H9 (cell line): ENCODE measurements at regions not wholly inside any gene's neighbourhood (a gene's known extent, or its start where the extent isn't known, plus 50 kb on each side); places are given as distances from the start of the nearest gene placed in this dataset.

ENCODE experiments used
- DNase-seq: peaks from one replicate; pipeline ENCODE4 v3.0.0-alpha.2; 2017
- H2AFZ ChIP-seq: one replicate; pipeline ENCODE4 v1.6.1; 2013; ENCODE audit warnings: mild to moderate bottlenecking, low read length, control low read depth, moderate library complexity
- H2AK5ac ChIP-seq: 2 replicates; pipeline ENCODE4 v1.6.1; 2013; ENCODE audit warnings: low read length, control low read depth, mixed read lengths; ENCODE audit not compliant: insufficient read length
- H2BK120ac ChIP-seq: one replicate; pipeline ENCODE4 v1.6.1; 2013; ENCODE audit warnings: low read depth, mild to moderate bottlenecking, low read length, control low read depth, inconsistent platforms; ENCODE audit not compliant: poor library complexity, severe bottlenecking
- H2BK12ac ChIP-seq: 2 replicates; pipeline ENCODE4 v1.6.1; 2013; ENCODE audit warnings: low read length, control low read depth, mixed read lengths, low read depth; ENCODE audit not compliant: insufficient read length
- H2BK15ac ChIP-seq: 2 replicates; pipeline ENCODE4 v1.6.1; 2013; ENCODE audit warnings: low read depth, low read length, control low read depth
- H2BK20ac ChIP-seq: one replicate; pipeline ENCODE4 v1.6.1; 2013; ENCODE audit warnings: low read depth, mild to moderate bottlenecking, low read length, control low read depth, inconsistent platforms; ENCODE audit not compliant: poor library complexity, severe bottlenecking
- H2BK5ac ChIP-seq: 2 replicates; pipeline ENCODE4 v1.6.1; 2013; ENCODE audit warnings: low read length, control low read depth, mixed read lengths; ENCODE audit not compliant: insufficient read length
- H3K14ac ChIP-seq: 2 replicates; pipeline ENCODE4 v1.6.1; 2013; ENCODE audit warnings: low read length, control low read depth; ENCODE audit not compliant: insufficient read depth
- H3K18ac ChIP-seq: 2 replicates; pipeline ENCODE4 v1.6.1; 2013; ENCODE audit warnings: low read depth, mild to moderate bottlenecking, mixed read lengths, low read length, control low read depth; ENCODE audit not compliant: insufficient read length
- H3K23ac ChIP-seq: 2 replicates; pipeline ENCODE4 v1.6.1; 2013; ENCODE audit warnings: low read length, control low read depth, mixed read lengths, low read depth; ENCODE audit not compliant: insufficient read length
- H3K23me2 ChIP-seq: 2 replicates; pipeline ENCODE4 v1.6.1; 2013; ENCODE audit warnings: low read depth, mild to moderate bottlenecking, mixed read lengths, low read length, control low read depth; ENCODE audit not compliant: insufficient read length, poor library complexity, severe bottlenecking
- H3K27ac ChIP-seq: 2 replicates; pipeline ENCODE4 v1.5.1; 2013; ENCODE audit warnings: low read length, control low read depth, mixed read lengths, low read depth; ENCODE audit not compliant: insufficient read length
- H3K27me3 ChIP-seq: 2 replicates; pipeline ENCODE4 v1.6.1; 2013; ENCODE audit warnings: low read length, control low read depth, inconsistent platforms; ENCODE audit not compliant: insufficient read depth
- H3K4ac ChIP-seq: 2 replicates; pipeline ENCODE4 v1.6.1; 2013; ENCODE audit warnings: low read depth, mild to moderate bottlenecking, control low read depth, inconsistent platforms, low read length, moderate library complexity
- H3K4me1 ChIP-seq: 2 replicates; pipeline ENCODE4 v1.6.1; 2013; ENCODE audit warnings: low read length, control low read depth, inconsistent platforms; ENCODE audit not compliant: insufficient read depth
- H3K4me2 ChIP-seq: 2 replicates; pipeline ENCODE4 v1.6.1; 2013; ENCODE audit warnings: low read length, control low read depth, mixed read lengths; ENCODE audit not compliant: insufficient read length, insufficient read depth
- H3K56ac ChIP-seq: 2 replicates; pipeline ENCODE4 v1.6.1; 2013; ENCODE audit warnings: low read depth, mild to moderate bottlenecking, mixed read lengths, low read length, control low read depth; ENCODE audit not compliant: insufficient read length
- H3K79me1 ChIP-seq: 2 replicates; pipeline ENCODE4 v1.6.1; 2013; ENCODE audit warnings: low read depth, mild to moderate bottlenecking, moderate library complexity, low read length, control low read depth, inconsistent platforms; ENCODE audit not compliant: insufficient read depth, poor library complexity, severe bottlenecking
- H3K79me2 ChIP-seq: 2 replicates; pipeline ENCODE4 v1.6.1; 2013; ENCODE audit warnings: low read length, control low read depth, inconsistent platforms; ENCODE audit not compliant: insufficient read depth
- H3K9ac ChIP-seq: 2 replicates; pipeline ENCODE4 v1.6.1; 2013; ENCODE audit warnings: low read length, control low read depth, mixed read lengths; ENCODE audit not compliant: insufficient read length; ENCODE audit errors: extremely low read depth
- H3K9me3 ChIP-seq: one replicate; pipeline ENCODE4 v1.6.1; 2013; ENCODE audit warnings: low read depth, low read length, inconsistent platforms; ENCODE audit not compliant: control insufficient read depth
- H3T11ph ChIP-seq: one replicate; pipeline ENCODE4 v1.6.1; 2013; ENCODE audit warnings: mild to moderate bottlenecking, low read length, control low read depth, inconsistent platforms
- H4K20me1 ChIP-seq: one replicate; pipeline ENCODE4 v1.6.1; 2013; ENCODE audit not compliant: control insufficient read depth, insufficient read length, insufficient read depth
- H4K5ac ChIP-seq: 2 replicates; pipeline ENCODE4 v1.6.1; 2013; ENCODE audit warnings: low read depth, mild to moderate bottlenecking, mixed read lengths, low read length, control low read depth; ENCODE audit not compliant: insufficient read length
- H4K8ac ChIP-seq: replicated peaks from 2 replicates; pipeline ENCODE4 v1.6.1; 2013; ENCODE audit warnings: low read length, control low read depth, mixed read lengths, low read depth; ENCODE audit not compliant: insufficient read length
- H4K91ac ChIP-seq: 2 replicates; pipeline ENCODE4 v1.6.1; 2013; ENCODE audit warnings: low read depth, mild to moderate bottlenecking, moderate library complexity, mixed read lengths, low read length, control low read depth; ENCODE audit not compliant: insufficient read length
- H3K27ac Mint-ChIP-seq, 3 experiments: 2 replicates in 2 of 3; 3 replicates in 1 of 3; pipeline ENCODE4 v1.8.0; 2020 to 2021; ENCODE audit warnings: mixed read lengths in 3 of 3, mild to moderate bottlenecking in 1 of 3, moderate library complexity in 1 of 3
- H3K27me3 Mint-ChIP-seq: 2 replicates; pipeline ENCODE4 v1.8.0; 2021; ENCODE audit warnings: low read depth, mild to moderate bottlenecking, moderate library complexity, mixed read lengths
- H3K36me3 Mint-ChIP-seq, 3 experiments: 2 replicates in 2 of 3; 3 replicates in 1 of 3; pipeline ENCODE4 v1.8.0; 2020 to 2021; ENCODE audit warnings: low read depth in 3 of 3, mixed read lengths in 3 of 3; ENCODE audit not compliant: insufficient read depth in 1 of 3
- H3K4me1 Mint-ChIP-seq, 2 experiments: 2 replicates each; pipeline ENCODE4 v1.8.0; 2020; ENCODE audit warnings: mixed read lengths in 2 of 2
- H3K4me3 Mint-ChIP-seq, 2 experiments: 2 replicates in 1 of 2; 3 replicates in 1 of 2; pipeline ENCODE4 v1.8.0; 2020 to 2021; ENCODE audit warnings: mild to moderate bottlenecking in 2 of 2, mixed read lengths in 2 of 2, moderate library complexity in 1 of 2
- H3K9me3 Mint-ChIP-seq, 2 experiments: 2 replicates in 1 of 2; 3 replicates in 1 of 2; pipeline ENCODE4 v1.8.0; 2020; ENCODE audit warnings: mild to moderate bottlenecking in 2 of 2, mixed read lengths in 2 of 2, moderate library complexity in 1 of 2
- WGBS: extraction: QIAGEN DNeasy Blood & Tissue Kit; methylation state at CpG from one replicate; pipeline ENCODE4 v1.1.7; 2013; ENCODE audit warnings: missing lambda C conversion rate, low lambda C conversion rate, mixed read lengths; ENCODE audit not compliant: insufficient read length; ENCODE audit errors: extremely low coverage; 5-methylcytosine and 5-hydroxymethylcytosine counted together
- TF ChIP-seq, protein P1 (sequence below): fragments of 200-600 bp; sonication (generic); conservative IDR thresholded peaks from 3 replicates; pipeline ENCODE4 v1.8.0; 2021; ENCODE audit warnings: antibody characterized with exemption, mild to moderate bottlenecking

DNA sequence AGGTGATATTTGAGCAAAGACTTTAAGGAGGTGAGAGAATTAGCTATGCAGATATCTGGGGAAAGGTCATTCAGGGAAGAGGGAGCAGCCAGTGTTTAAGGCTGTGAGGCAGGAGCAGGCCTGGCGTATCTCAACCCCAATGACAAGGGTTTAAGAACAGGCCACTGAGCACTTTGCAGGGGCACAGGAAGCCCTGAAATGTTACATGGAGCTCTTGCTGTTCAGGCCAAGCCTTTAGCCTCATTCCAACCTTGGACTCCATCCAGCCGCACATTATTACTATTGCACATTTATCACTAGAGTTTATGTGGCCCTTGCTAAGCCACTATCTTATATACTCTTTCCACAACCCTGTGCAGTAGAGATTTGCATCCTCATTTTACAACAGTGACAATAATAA is 114.0 kb downstream of the EFNB1 start:
- Histone ChIP-seq H3K4me2 (no peak overlapping the region), H2BK120ac (no peak overlapping the region), H3K14ac (no peak overlapping the region), H2AK5ac (no peak overlapping the region), H3K79me1 (no peaks in the 10 kb centered on the region), H2BK12ac (no peak overlapping the region), H3K56ac (no peak overlapping the region), H2BK15ac (no peak overlapping the region), H3K27me3 (no peaks in the 10 kb centered on the region), H3K9ac (no peak overlapping the region), H3K4me1 (no peaks in the 10 kb centered on the region), H3K79me2 (no peaks in the 10 kb centered on the region), H4K5ac (no peak overlapping the region), H3K4ac (no peak overlapping the region), H3K23ac (no peak overlapping the region), H4K8ac (no peak overlapping the region), H3T11ph (no peak overlapping the region), H4K20me1 (no peaks in the 10 kb centered on the region), H2AFZ (no peak overlapping the region), H2BK5ac (no peak overlapping the region), H3K27ac (no peak overlapping the region), H3K9me3 (no peaks in the 10 kb centered on the region), H3K23me2 (no peaks in the 10 kb centered on the region), H3K18ac (no peak overlapping the region), H4K91ac (no peak overlapping the region), H2BK20ac (no peak overlapping the region)
- WGBS = no CpG with 5 or more reads among the region's 2 CpGs
- TF ChIP-seq, protein P1, sequence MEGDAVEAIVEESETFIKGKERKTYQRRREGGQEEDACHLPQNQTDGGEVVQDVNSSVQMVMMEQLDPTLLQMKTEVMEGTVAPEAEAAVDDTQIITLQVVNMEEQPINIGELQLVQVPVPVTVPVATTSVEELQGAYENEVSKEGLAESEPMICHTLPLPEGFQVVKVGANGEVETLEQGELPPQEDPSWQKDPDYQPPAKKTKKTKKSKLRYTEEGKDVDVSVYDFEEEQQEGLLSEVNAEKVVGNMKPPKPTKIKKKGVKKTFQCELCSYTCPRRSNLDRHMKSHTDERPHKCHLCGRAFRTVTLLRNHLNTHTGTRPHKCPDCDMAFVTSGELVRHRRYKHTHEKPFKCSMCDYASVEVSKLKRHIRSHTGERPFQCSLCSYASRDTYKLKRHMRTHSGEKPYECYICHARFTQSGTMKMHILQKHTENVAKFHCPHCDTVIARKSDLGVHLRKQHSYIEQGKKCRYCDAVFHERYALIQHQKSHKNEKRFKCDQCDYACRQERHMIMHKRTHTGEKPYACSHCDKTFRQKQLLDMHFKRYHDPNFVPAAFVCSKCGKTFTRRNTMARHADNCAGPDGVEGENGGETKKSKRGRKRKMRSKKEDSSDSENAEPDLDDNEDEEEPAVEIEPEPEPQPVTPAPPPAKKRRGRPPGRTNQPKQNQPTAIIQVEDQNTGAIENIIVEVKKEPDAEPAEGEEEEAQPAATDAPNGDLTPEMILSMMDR = no peak
- Mint-ChIP-seq H3K36me3 (peaks cover 0 to 2% (median 0%) of the 10 kb centered on the region in 3 experiments; a peak in 2 of 7 replicates), H3K9me3 (peaks cover 65 to 72% of the 10 kb centered on the region in 2 experiments), H3K4me3 (no peak overlapping the region), H3K27ac (no peak overlapping the region), H3K27me3 (peaks cover 12% of the 10 kb centered on the region), H3K4me1 (peaks cover 0 to 20% of the 10 kb centered on the region in 2 experiments; a peak in 2 of 4 replicates)
- DNase-seq = no peak
